HuH-7 (cell line): ENCODE measurements at regions not wholly inside any gene's neighbourhood (a gene's known extent, or its start where the extent isn't known, plus 50 kb on each side); places are given as distances from the start of the nearest gene placed in this dataset.
"Not testable (repeated sequence)": the region's sequence is repeated elsewhere in the genome, so short reads cannot be mapped to it uniquely, and the experiment has no call there.

Experiments
- DNase-seq: peaks from one replicate; pipeline ENCODE4 v3.0.0; 2011; ENCODE audit warnings: low spot score

GRCh38 chr20:48231253-48231930 is 446.1 kb upstream of the SULF2 start:
- no peak for DNase-seq

- DNase-seq, result no peak
These were observed 444.9 kb upstream of the SULF2 start for GRCh38 chr20:48230216-48230615.

GRCh38 chr20:48227381-48227780 is 442.1 kb upstream of the SULF2 start:
- no peak for DNase-seq

GRCh38 chr20:48226642-48227041 is 441.4 kb upstream of the SULF2 start:
- DNase-seq, result no peak

GRCh38 chr20:48224533-48225050 is 439.3 kb upstream of the SULF2 start:
- no peak for DNase-seq

- DNase-seq, result no peak
These were observed 438.4 kb upstream of the SULF2 start for GRCh38 chr20:48223715-48224114.

GRCh38 chr20:48222595-48223180 is 437.4 kb upstream of the SULF2 start:
- DNase-seq, result no peak

GRCh38 chr20:48220033-48220633 is 434.9 kb upstream of the SULF2 start:
- no peak for DNase-seq

GRCh38 chr20:48219306-48219705 is 434.0 kb upstream of the SULF2 start:
- no peak for DNase-seq

GRCh38 chr20:48217190-48217589 is 431.9 kb upstream of the SULF2 start:
- DNase-seq, result no peak

GRCh38 chr20:48215536-48215935 is 430.3 kb upstream of the SULF2 start:
- DNase-seq, result no peak

GRCh38 chr20:48214601-48215000 is 429.3 kb upstream of the SULF2 start:
- no peak for DNase-seq

- not testable (repeated sequence) for DNase-seq
These were observed 428.4 kb upstream of the SULF2 start for GRCh38 chr20:48213635-48214034.

- no peak for DNase-seq
These were observed 427.7 kb upstream of the SULF2 start for GRCh38 chr20:48212806-48213509.

GRCh38 chr20:48211847-48212246 is 426.6 kb upstream of the SULF2 start:
- DNase-seq, result no peak

- no peak for DNase-seq
These were observed 426.0 kb upstream of the SULF2 start for GRCh38 chr20:48211238-48211637.

GRCh38 chr20:48210111-48211027 is 425.1 kb upstream of the SULF2 start:
- DNase-seq, result no peak

- no peak for DNase-seq
These were observed 423.8 kb upstream of the SULF2 start for GRCh38 chr20:48209102-48209501.

- DNase-seq, result no peak
These were observed 422.9 kb upstream of the SULF2 start for GRCh38 chr20:48208176-48208575.

GRCh38 chr20:48207505-48207904 is 422.2 kb upstream of the SULF2 start:
- no peak for DNase-seq

- no peak for DNase-seq
These were observed 420.5 kb upstream of the SULF2 start for GRCh38 chr20:48205786-48206185.
